Fibroblast of lung (primary cell): ENCODE measurements at regions not wholly inside any gene's neighbourhood (a gene's known extent, or its start where the extent isn't known, plus 50 kb on each side); places are given as distances from the start of the nearest gene placed in this dataset.

ENCODE experiments used
- DNase-seq, 2 donors: peaks; one replicate each; pipeline versions ENCODE4 v3.0.0 to v3.0.0-alpha.2; 2010; ENCODE audit warnings: low read depth in 2 of 2
- H2AFZ ChIP-seq: 2 replicates; pipeline ENCODE4 v1.5.1; 2012; ENCODE audit warnings: low read length, control low read depth, inconsistent platforms
- H3K27ac ChIP-seq: 2 replicates; pipeline ENCODE4 v1.5.1; 2011; ENCODE audit warnings: low read length, control low read depth; ENCODE audit not compliant: insufficient read depth
- H3K27me3 ChIP-seq: 2 replicates; pipeline ENCODE4 v1.5.1; 2011; ENCODE audit warnings: mild to moderate bottlenecking, low read length; ENCODE audit not compliant: control insufficient read depth, insufficient read depth
- H3K36me3 ChIP-seq: 2 replicates; pipeline ENCODE4 v1.5.1; 2011; ENCODE audit warnings: low read length; ENCODE audit not compliant: control insufficient read depth, insufficient read depth
- H3K4me1 ChIP-seq: 2 replicates; pipeline ENCODE4 v1.5.1; 2011; ENCODE audit warnings: low read length; ENCODE audit not compliant: control insufficient read depth, insufficient read depth; ENCODE audit errors: extremely low read depth
- H3K4me2 ChIP-seq: 2 replicates; pipeline ENCODE4 v1.5.1; 2011; ENCODE audit warnings: low read length, control low read depth; ENCODE audit not compliant: insufficient read depth; ENCODE audit errors: extremely low read depth
- H3K4me3 ChIP-seq, 4 experiments: fragments of 200-600 bp in 1 of 4; sonication (generic) in 1 of 4; replicated peaks in 1 of 4; 2 replicates each; pipeline ENCODE4 v1.5.1; 2011 to 2016; ENCODE audit warnings: low read length in 4 of 4, low read depth in 3 of 4, mild to moderate bottlenecking in 3 of 4, control low read depth in 2 of 4, inconsistent platforms in 1 of 4, mixed read lengths in 1 of 4; ENCODE audit not compliant: insufficient read depth in 1 of 4; ENCODE audit errors: control extremely low read depth in 1 of 4
- H3K79me2 ChIP-seq: 2 replicates; pipeline ENCODE4 v1.5.1; 2012; ENCODE audit warnings: mild to moderate bottlenecking, low read length, inconsistent platforms; ENCODE audit not compliant: control insufficient read depth, insufficient read depth
- H3K9ac ChIP-seq: 2 replicates; pipeline ENCODE4 v1.5.1; 2011; ENCODE audit warnings: mild to moderate bottlenecking, low read length, control low read depth; ENCODE audit not compliant: insufficient read depth
- H3K9me3 ChIP-seq: 2 replicates; pipeline ENCODE4 v1.5.1; 2012; ENCODE audit warnings: low read depth, low read length; ENCODE audit not compliant: control insufficient read depth, insufficient read depth
- H4K20me1 ChIP-seq: 2 replicates; pipeline ENCODE4 v1.5.1; 2011; ENCODE audit warnings: low read length; ENCODE audit not compliant: control insufficient read depth, insufficient read depth; ENCODE audit errors: extremely low read depth
- EZH2 ChIP-seq: IDR thresholded peaks from 2 replicates; pipeline ENCODE4 v1.5.1; 2012; ENCODE audit warnings: low read length, control low read depth, mild to moderate bottlenecking; ENCODE audit errors: missing control alignments
- TF ChIP-seq, protein P1 (sequence below), 2 donors: IDR thresholded peaks in 1 of 2; conservative IDR thresholded peaks in 1 of 2; 1 replicate in 1 of 2; 2 replicates in 1 of 2; pipeline ENCODE4 v1.5.1; 2011 to 2012; ENCODE audit warnings: low read length in 2 of 2, control low read depth in 1 of 2, inconsistent platforms in 1 of 2, low read depth in 1 of 2, mild to moderate bottlenecking in 1 of 2

DNA sequence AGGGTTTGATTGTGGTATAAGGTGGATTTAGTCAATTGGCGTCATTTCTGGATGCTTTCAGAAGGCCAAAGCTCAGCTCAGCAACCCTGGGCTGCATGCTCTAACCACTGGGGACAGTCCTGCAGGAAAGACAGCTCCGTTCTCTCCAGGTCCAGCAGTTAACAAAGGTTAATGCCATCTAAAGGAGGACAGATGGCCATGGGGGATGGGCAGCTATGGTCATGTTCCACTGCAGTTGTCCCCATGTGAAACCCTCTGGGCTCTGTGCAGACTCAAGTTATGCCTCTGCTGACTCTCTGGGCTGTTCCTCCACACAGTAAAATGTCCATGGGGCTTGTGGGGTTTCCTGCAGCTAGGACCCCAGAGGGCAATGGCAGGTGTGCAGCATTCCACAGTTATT is 562.1 kb upstream of the ADGRL3 start:
- no peak for DNase-seq
- no peaks in the 10 kb centered on the region for H3K4me1 ChIP-seq
- H3K9me3 ChIP-seq: no peaks in the 10 kb centered on the region
- no peak overlapping the region for H2AFZ ChIP-seq
- H3K4me2 ChIP-seq: no peak overlapping the region
- H3K27ac ChIP-seq: no peak overlapping the region
- TF ChIP-seq EZH2: no peak
- TF ChIP-seq, protein P1, sequence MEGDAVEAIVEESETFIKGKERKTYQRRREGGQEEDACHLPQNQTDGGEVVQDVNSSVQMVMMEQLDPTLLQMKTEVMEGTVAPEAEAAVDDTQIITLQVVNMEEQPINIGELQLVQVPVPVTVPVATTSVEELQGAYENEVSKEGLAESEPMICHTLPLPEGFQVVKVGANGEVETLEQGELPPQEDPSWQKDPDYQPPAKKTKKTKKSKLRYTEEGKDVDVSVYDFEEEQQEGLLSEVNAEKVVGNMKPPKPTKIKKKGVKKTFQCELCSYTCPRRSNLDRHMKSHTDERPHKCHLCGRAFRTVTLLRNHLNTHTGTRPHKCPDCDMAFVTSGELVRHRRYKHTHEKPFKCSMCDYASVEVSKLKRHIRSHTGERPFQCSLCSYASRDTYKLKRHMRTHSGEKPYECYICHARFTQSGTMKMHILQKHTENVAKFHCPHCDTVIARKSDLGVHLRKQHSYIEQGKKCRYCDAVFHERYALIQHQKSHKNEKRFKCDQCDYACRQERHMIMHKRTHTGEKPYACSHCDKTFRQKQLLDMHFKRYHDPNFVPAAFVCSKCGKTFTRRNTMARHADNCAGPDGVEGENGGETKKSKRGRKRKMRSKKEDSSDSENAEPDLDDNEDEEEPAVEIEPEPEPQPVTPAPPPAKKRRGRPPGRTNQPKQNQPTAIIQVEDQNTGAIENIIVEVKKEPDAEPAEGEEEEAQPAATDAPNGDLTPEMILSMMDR (conservative IDR thresholded peaks at IDR 0.05 in 1 of 2, IDR thresholded peaks at IDR 0.05 in 1 of 2; ENCODE audit: low read depth in 1 of 2, low read length in 2 of 2): no peak
- H3K27me3 ChIP-seq: no peaks in the 10 kb centered on the region
- H3K9ac ChIP-seq: no peak overlapping the region
- no peaks in the 10 kb centered on the region for H3K79me2 ChIP-seq
- H3K4me3 ChIP-seq: no peak overlapping the region
- no peaks in the 10 kb centered on the region for H4K20me1 ChIP-seq
- H3K36me3 ChIP-seq: no peaks in the 10 kb centered on the region

DNA sequence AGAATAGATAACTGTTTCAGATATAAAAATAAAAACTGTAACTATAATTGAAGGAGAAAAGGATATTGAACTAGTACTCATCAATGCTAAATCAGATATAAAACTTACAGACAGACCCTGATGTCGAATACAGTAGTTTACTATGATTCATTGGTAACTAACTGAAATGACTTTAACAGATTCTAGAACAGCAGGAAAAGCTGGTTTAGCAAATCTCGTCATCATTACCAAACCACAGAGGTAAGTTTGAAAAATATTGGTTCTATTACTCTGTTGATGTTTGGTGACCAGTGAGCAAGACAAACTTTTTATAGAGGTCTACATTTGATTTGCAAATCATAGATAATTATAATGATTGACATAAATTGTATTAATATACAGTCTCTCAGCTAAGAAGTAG is 551.4 kb upstream of the ADGRL3 start:
- H3K9ac ChIP-seq: no peak overlapping the region
- H3K27me3 ChIP-seq: no peaks in the 10 kb centered on the region
- H3K4me3 ChIP-seq: no peak overlapping the region
- TF ChIP-seq, protein P1 (conservative IDR thresholded peaks at IDR 0.05 in 1 of 2, IDR thresholded peaks at IDR 0.05 in 1 of 2; ENCODE audit: low read depth in 1 of 2, low read length in 2 of 2): no peak
- no peak for TF ChIP-seq EZH2
- H3K79me2 ChIP-seq: no peaks in the 10 kb centered on the region
- no peak overlapping the region for H3K27ac ChIP-seq
- DNase-seq: no peak
- H4K20me1 ChIP-seq: no peaks in the 10 kb centered on the region
- H2AFZ ChIP-seq: no peak overlapping the region
- H3K36me3 ChIP-seq: no peaks in the 10 kb centered on the region
- H3K4me2 ChIP-seq: no peak overlapping the region
- H3K4me1 ChIP-seq: no peaks in the 10 kb centered on the region
- H3K9me3 ChIP-seq: no peaks in the 10 kb centered on the region

DNA sequence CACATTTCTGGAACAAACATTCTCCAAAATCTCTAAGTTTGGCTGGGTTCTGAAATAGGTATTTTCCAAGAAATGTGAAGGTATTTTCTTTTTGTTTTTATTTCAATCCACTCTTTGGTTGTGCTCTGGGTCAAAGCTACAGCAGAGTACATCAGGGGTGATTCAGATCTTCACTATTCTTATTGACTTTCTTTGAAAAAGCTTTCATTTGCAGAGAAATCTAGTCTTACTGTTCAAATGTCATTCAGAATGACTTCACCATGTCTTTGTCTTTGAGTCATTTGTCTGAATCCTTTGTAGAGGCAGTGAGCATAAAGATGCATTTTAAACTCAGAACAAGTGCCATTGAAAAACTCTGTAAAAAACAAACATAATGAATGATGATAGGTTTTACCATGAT is 547.2 kb upstream of the ADGRL3 start:
- Histone ChIP-seq H2AFZ (no peak overlapping the region), H3K4me2 (no peak overlapping the region), H3K27ac (no peak overlapping the region), H3K79me2 (no peaks in the 10 kb centered on the region), H4K20me1 (no peaks in the 10 kb centered on the region), H3K4me1 (no peaks in the 10 kb centered on the region), H3K4me3 (no peak overlapping the region), H3K9me3 (no peaks in the 10 kb centered on the region), H3K36me3 (no peaks in the 10 kb centered on the region), H3K27me3 (no peaks in the 10 kb centered on the region), H3K9ac (no peak overlapping the region)
- TF ChIP-seq, protein P1 (conservative IDR thresholded peaks at IDR 0.05 in 1 of 2, IDR thresholded peaks at IDR 0.05 in 1 of 2; ENCODE audit: low read depth in 1 of 2, low read length in 2 of 2): no peak
- no peak for TF ChIP-seq EZH2
- no peak for DNase-seq
